Lung (tissue), 11 donors: ENCODE measurements at regions not wholly inside any gene's neighbourhood (a gene's known extent, or its start where the extent isn't known, plus 50 kb on each side); places are given as distances from the start of the nearest gene placed in this dataset.

Experiments used
- ATAC-seq: fragments of 200-7000 bp; cut with Tn5 transposase; one replicate; pipeline ENCODE4 v1.9.1; 2020; ENCODE audit warnings: moderate number of reproducible peaks; ENCODE audit not compliant: insufficient read depth, low FRiP score
- DNase-seq, 3 donors: peaks; one replicate each; pipeline ENCODE4 v3.0.0-alpha.2; 2013 to 2017
- H3K27ac ChIP-seq, 2 donors: one replicate each; pipeline ENCODE4 v1.5.1; 2013; ENCODE audit warnings: mild to moderate bottlenecking in 2 of 2, moderate library complexity in 2 of 2, control low read depth in 1 of 2, inconsistent platforms in 1 of 2, low read depth in 1 of 2, low read length in 1 of 2
- H3K27me3 ChIP-seq, 3 donors: one replicate each; pipeline ENCODE4 v1.5.1; 2013; ENCODE audit warnings: low read length in 2 of 3; ENCODE audit not compliant: control insufficient read depth in 3 of 3, insufficient read depth in 3 of 3
- H3K36me3 ChIP-seq, 4 donors: one replicate each; pipeline ENCODE4 v1.5.1; 2013; ENCODE audit warnings: low read length in 4 of 4, mild to moderate bottlenecking in 1 of 4, moderate library complexity in 1 of 4; ENCODE audit not compliant: control insufficient read depth in 4 of 4, insufficient read depth in 4 of 4
- H3K4me1 ChIP-seq, 5 donors: one replicate each; pipeline ENCODE4 v1.5.1; 2013; ENCODE audit warnings: low read length in 5 of 5, mild to moderate bottlenecking in 2 of 5, moderate library complexity in 1 of 5; ENCODE audit not compliant: control insufficient read depth in 5 of 5, insufficient read depth in 5 of 5
- H3K4me3 ChIP-seq: one replicate; pipeline ENCODE4 v1.5.1; 2013; ENCODE audit warnings: mild to moderate bottlenecking, control low read depth, moderate library complexity
- H3K9ac ChIP-seq, 2 donors: one replicate each; pipeline ENCODE4 v1.5.1; 2013; ENCODE audit warnings: low read length in 2 of 2, control low read depth in 1 of 2; ENCODE audit not compliant: insufficient read depth in 1 of 2
- H3K9me3 ChIP-seq, 4 donors: one replicate each; pipeline ENCODE4 v1.5.1; 2013; ENCODE audit warnings: low read length in 3 of 4, mild to moderate bottlenecking in 1 of 4, moderate library complexity in 1 of 4; ENCODE audit not compliant: control insufficient read depth in 4 of 4, insufficient read depth in 3 of 4
- WGBS, 2 donors: extraction: QIAGEN DNeasy Blood & Tissue Kit; methylation state at CpG; one replicate each; pipeline ENCODE4 v1.1.7; 2013; 5-methylcytosine and 5-hydroxymethylcytosine counted together
- TF ChIP-seq, protein P1 (sequence below): IDR thresholded peaks from 2 replicates; pipeline ENCODE4 v1.5.1; 2012; ENCODE audit warnings: mild to moderate bottlenecking; ENCODE audit errors: control extremely low read depth, extremely low read depth
- donor health status: control.
- donor health status: control.
- donor health status: Bipolar disorder and iron deficiency.
- donor health status: healthy.
- donor health status: DM: yes; HTN: yes; CAD: no.

DNA sequence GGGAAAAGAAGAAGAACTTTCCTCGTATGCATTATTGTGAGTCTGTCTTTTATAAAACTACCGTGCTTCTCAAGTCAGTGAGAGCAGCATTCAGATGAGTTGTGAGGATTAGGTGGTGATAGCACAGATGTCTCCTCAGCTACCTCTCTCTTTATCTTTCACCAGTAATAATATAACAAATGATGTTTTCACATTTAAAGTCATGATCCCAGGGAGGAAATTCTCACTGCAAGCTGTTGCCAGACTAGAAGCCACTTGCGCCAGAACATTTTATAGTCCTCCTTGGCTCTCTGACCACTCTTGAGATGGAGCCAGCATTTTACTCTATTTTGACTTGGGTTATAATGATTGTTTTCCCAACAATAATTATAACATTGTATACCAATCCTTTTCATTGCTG lies 443.1 kb downstream of the AEBP2 start:
- Histone ChIP-seq H3K4me1 (peaks cover 0 to 51% (median 10%) of the 10 kb centered on the region in 5 donors), H3K9ac (no peak overlapping the region), H3K4me3 (no peak overlapping the region), H3K36me3 (no peaks in the 10 kb centered on the region), H3K27me3 (no peaks in the 10 kb centered on the region), H3K27ac (no peak overlapping the region), H3K9me3 (no peaks in the 10 kb centered on the region)
- ATAC-seq (no peak), DNase-seq (peak in 2 of 3 donors; percentile 40 to 50)
- TF ChIP-seq, protein P1, sequence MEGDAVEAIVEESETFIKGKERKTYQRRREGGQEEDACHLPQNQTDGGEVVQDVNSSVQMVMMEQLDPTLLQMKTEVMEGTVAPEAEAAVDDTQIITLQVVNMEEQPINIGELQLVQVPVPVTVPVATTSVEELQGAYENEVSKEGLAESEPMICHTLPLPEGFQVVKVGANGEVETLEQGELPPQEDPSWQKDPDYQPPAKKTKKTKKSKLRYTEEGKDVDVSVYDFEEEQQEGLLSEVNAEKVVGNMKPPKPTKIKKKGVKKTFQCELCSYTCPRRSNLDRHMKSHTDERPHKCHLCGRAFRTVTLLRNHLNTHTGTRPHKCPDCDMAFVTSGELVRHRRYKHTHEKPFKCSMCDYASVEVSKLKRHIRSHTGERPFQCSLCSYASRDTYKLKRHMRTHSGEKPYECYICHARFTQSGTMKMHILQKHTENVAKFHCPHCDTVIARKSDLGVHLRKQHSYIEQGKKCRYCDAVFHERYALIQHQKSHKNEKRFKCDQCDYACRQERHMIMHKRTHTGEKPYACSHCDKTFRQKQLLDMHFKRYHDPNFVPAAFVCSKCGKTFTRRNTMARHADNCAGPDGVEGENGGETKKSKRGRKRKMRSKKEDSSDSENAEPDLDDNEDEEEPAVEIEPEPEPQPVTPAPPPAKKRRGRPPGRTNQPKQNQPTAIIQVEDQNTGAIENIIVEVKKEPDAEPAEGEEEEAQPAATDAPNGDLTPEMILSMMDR, result no peak
- 65 to 80% methylated on average over 3 of the region's 3 CpGs for WGBS, 2 donors

DNA sequence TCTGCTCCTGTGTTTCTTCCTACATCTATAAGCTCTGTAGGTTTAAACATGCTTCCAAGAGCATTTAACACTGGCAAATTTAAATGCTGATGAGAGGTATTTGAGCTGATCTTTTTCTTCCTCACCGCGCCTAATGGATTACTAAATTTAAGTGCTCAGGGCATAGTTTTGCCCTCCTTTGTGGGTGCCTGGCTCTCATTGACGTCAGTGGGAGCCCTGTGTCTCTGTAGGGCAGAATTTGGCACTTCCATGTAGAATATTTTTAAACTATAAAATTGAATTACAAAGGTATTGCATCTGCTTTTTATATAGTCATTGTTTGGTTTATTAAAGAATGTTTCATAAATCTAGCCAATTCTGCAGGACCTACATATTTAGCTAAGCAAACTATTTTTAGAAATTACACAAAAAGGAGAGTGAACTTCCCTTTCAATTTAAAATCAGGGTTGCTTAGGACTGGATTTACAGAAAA lies 444.8 kb downstream of the AEBP2 start:
- H3K9ac ChIP-seq, result no peak overlapping the region
- peaks cover 0 to 56% (median 14%) of the 10 kb centered on the region in 5 donors for H3K4me1 ChIP-seq
- H3K27me3 ChIP-seq, result no peaks in the 10 kb centered on the region
- ATAC-seq (no peak), DNase-seq (peak in 1 of 3 donors; percentile 11)
- H3K27ac ChIP-seq, result no peak overlapping the region
- H3K4me3 ChIP-seq, result no peak overlapping the region
- WGBS, 2 donors, result 61 to 80% methylated on average over 3 of the region's 3 CpGs
- TF ChIP-seq, protein P1, result no peak
- no peaks in the 10 kb centered on the region for H3K9me3 ChIP-seq
- no peaks in the 10 kb centered on the region for H3K36me3 ChIP-seq

DNA sequence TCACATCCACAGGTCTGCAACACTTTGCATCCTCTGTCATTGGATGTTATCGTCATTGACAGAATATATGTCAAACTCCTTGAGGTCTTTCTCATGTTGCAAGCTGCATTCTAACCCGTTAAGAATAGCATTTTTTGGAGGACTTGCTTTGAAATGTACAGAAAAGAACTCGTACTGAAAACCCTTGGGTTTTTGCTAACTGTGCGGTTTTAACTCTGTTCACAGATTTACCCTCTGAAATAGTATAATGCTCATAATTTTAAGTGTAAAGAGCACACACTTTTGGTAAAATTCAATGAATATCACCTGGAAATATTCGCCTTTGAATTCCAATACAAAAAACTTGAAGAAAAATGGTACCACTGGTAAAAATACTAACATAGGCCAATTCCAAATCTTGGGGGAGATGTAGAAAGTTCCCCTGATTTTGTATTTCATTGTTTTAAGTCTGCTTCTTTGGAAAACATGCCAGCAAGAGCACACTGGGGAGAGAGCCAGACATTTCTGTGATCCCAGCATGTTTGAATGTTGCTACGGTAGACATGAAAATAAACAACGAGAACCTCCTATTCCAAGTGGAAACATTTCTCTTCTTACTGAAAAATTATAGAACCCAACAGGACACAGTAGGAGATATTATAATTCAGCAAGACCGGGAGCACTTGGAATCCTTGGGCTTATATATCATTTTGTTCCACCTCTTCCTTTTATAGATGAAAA lies 446.0 kb downstream of the AEBP2 start:
- peak; percentile 72 to 93 (median 92) for DNase-seq
- no peaks in the 10 kb centered on the region for H3K9me3 ChIP-seq
- 83 to 88% methylated on average over 8 of the region's 8 CpGs for WGBS, 2 donors
- H3K36me3 ChIP-seq, result no peaks in the 10 kb centered on the region
- no peak overlapping the region for H3K4me3 ChIP-seq
- no peaks in the 10 kb centered on the region for H3K27me3 ChIP-seq
- ATAC-seq, result no peak
- TF ChIP-seq, protein P1, result no peak
- peaks cover 0 to 56% (median 14%) of the 10 kb centered on the region in 5 donors for H3K4me1 ChIP-seq
- peak overlapping the region in 1 of 2 donors; percentile 42 for H3K27ac ChIP-seq
- H3K9ac ChIP-seq, result no peak overlapping the region
